ENCODE measurements at regions not wholly inside any gene's neighbourhood (a gene's known extent, or its start where the extent isn't known, plus 50 kb on each side); places are given as distances from the start of the nearest gene placed in this dataset.

- TF ChIP-seq ZNF184 (tag by site-specific recombination; IDR thresholded peaks at IDR 0.05) (no peak), GLI4 (tag by site-specific recombination; IDR thresholded peaks at IDR 0.05) (no peak), ZNF639 (tag by site-specific recombination; IDR thresholded peaks at IDR 0.05) (no peak), ZNF76 (tag by site-specific recombination; IDR thresholded peaks at IDR 0.05; ENCODE audit: borderline replicate concordance, low read depth) (no peak), CTCF (tag by site-specific recombination; IDR thresholded peaks at IDR 0.05) (no peak), GLIS1 (tag by site-specific recombination; IDR thresholded peaks at IDR 0.05) (no peak), ZNF398 (tag by site-specific recombination; IDR thresholded peaks at IDR 0.05) (no peak), ZNF274 (IDR thresholded peaks at IDR 0.05; ENCODE audit: low read length) (no peak), ZNF274 (tag by site-specific recombination; IDR thresholded peaks at IDR 0.05; ENCODE audit: borderline replicate concordance) (no peak), ZNF302 (tag by site-specific recombination; IDR thresholded peaks at IDR 0.05; ENCODE audit: low read depth) (no peak), ZSCAN18 (tag by site-specific recombination; IDR thresholded peaks at IDR 0.05) (no peak)
Observed at GRCh38 chr16:52958951-52959350, 93.7 kb downstream of the CHD9NB start.

All from HEK293 (cell line).